H1 (cell line): ENCODE measurements at regions not wholly inside any gene's neighbourhood (a gene's known extent, or its start where the extent isn't known, plus 50 kb on each side); places are given as distances from the start of the nearest gene placed in this dataset.

Experiments used
- CTCF ChIA-PET: fragments of 300-600 bp; sonication (Branson Sonifier 250); formaldehyde crosslinking; loops from one replicate; lab custom pipeline; 2021; ENCODE audit not compliant: partially characterized antibody; lab: Charles Lee
- POLR2A ChIA-PET: fragments of 300-600 bp; sonication (Branson Sonifier 250); formaldehyde crosslinking; loops from one replicate; lab custom pipeline; 2021; ENCODE audit warnings: inconsistent platforms; ENCODE audit not compliant: partially characterized antibody; lab: Charles Lee
- DNase-seq, 2 experiments: peaks; one replicate each; pipeline versions ENCODE4 v3.0.0 to v3.0.0-alpha.2; 2010 to 2022; ENCODE audit warnings: low spot score in 2 of 2, low read depth in 1 of 2, mixed read lengths in 1 of 2
- FAIRE-seq: peaks from 2 replicates; lab custom pipeline; 2011; peaks lifted over from hg19 to GRCh38; lab: Jason Lieb, UNC
- H2AFZ ChIP-seq: 2 replicates; pipeline ENCODE4 v1.8.1; 2012; ENCODE audit warnings: low read length, inconsistent platforms
- H2AK5ac ChIP-seq: 2 replicates; pipeline ENCODE4 v1.6.1; 2013; ENCODE audit warnings: low read depth, low read length
- H2BK120ac ChIP-seq: replicated peaks from 2 replicates; pipeline ENCODE3; 2013; ENCODE audit warnings: low read depth, low read length, inconsistent platforms
- H2BK12ac ChIP-seq: 2 replicates; pipeline ENCODE4 v1.6.1; 2013; ENCODE audit warnings: low read depth, low read length
- H2BK15ac ChIP-seq: 2 replicates; pipeline ENCODE4 v1.6.1; 2013; ENCODE audit warnings: low read length
- H2BK20ac ChIP-seq: 2 replicates; pipeline ENCODE4 v1.6.1; 2013; ENCODE audit warnings: low read length
- H2BK5ac ChIP-seq: 2 replicates; pipeline ENCODE4 v1.6.1; 2013; ENCODE audit warnings: low read depth, low read length
- H3K14ac ChIP-seq: 2 replicates; pipeline ENCODE4 v1.6.1; 2013; ENCODE audit warnings: inconsistent platforms; ENCODE audit not compliant: insufficient read length
- H3K18ac ChIP-seq: 2 replicates; pipeline ENCODE4 v1.6.1; 2013; ENCODE audit warnings: low read length; ENCODE audit errors: extremely low read depth
- H3K23ac ChIP-seq: 2 replicates; pipeline ENCODE4 v1.6.1; 2013; ENCODE audit warnings: inconsistent platforms; ENCODE audit not compliant: insufficient read length
- H3K23me2 ChIP-seq: 2 replicates; pipeline ENCODE4 v1.6.1; 2013; ENCODE audit warnings: low read depth, low read length
- H3K27ac ChIP-seq: 2 replicates; pipeline ENCODE4 v1.6.1; 2011; ENCODE audit warnings: low read depth, low read length, inconsistent platforms
- H3K27me3 ChIP-seq, 4 experiments: replicated peaks in 1 of 4; 1 replicate in 1 of 4; 2 replicates in 3 of 4; pipeline versions ENCODE4 v1.6.1 to v1.8.1; 2011 to 2013; ENCODE audit warnings: low read length in 3 of 4, mild to moderate bottlenecking in 3 of 4, inconsistent platforms in 2 of 4, mixed read lengths in 2 of 4, moderate library complexity in 1 of 4; ENCODE audit not compliant: control insufficient read depth in 3 of 4, insufficient read depth in 3 of 4; ENCODE audit errors: extremely low read depth in 1 of 4
- H3K36me3 ChIP-seq, 4 experiments: 2 replicates each; pipeline versions ENCODE4 v1.6.1 to v1.8.1; 2011 to 2013; ENCODE audit warnings: mild to moderate bottlenecking in 4 of 4, low read length in 3 of 4, moderate library complexity in 2 of 4, control low read depth in 1 of 4, inconsistent platforms in 1 of 4; ENCODE audit not compliant: insufficient read depth in 4 of 4, control insufficient read depth in 2 of 4
- H3K4ac ChIP-seq: replicated peaks from 2 replicates; pipeline ENCODE3; 2013; ENCODE audit warnings: low read length, low read depth, mixed read lengths, inconsistent platforms; ENCODE audit not compliant: insufficient read length
- H3K4me1 ChIP-seq, 4 experiments: replicated peaks in 1 of 4; 1 replicate in 1 of 4; 2 replicates in 3 of 4; pipeline versions ENCODE4 v1.6.1 to v1.8.1; 2011 to 2013; ENCODE audit warnings: low read length in 3 of 4, inconsistent platforms in 2 of 4, mixed read lengths in 1 of 4; ENCODE audit not compliant: insufficient read depth in 4 of 4, control insufficient read depth in 3 of 4
- H3K4me2 ChIP-seq, 2 experiments: 2 replicates each; pipeline versions ENCODE4 v1.6.1 to v1.8.1; 2011 to 2013; ENCODE audit warnings: low read depth in 2 of 2, low read length in 2 of 2, control low read depth in 1 of 2, inconsistent platforms in 1 of 2, mild to moderate bottlenecking in 1 of 2; ENCODE audit not compliant: insufficient read depth in 1 of 2
- H3K4me3 ChIP-seq, 4 experiments: fragments of 200-600, 300-600 bp in 1 of 4; sonication (generic), shearing (Covaris generic), sonication (Bioruptor Twin) in 1 of 4; 2 replicates each; pipeline versions ENCODE4 v1.5.1 to v1.8.1; 2011 to 2016; ENCODE audit warnings: low read length in 4 of 4, low read depth in 3 of 4, control low read depth in 2 of 4, inconsistent platforms in 2 of 4, mild to moderate bottlenecking in 2 of 4, mixed read lengths in 1 of 4, moderate library complexity in 1 of 4; ENCODE audit not compliant: insufficient read depth in 2 of 4; ENCODE audit errors: extremely low read depth in 1 of 4
- H3K56ac ChIP-seq: replicated peaks from 2 replicates; pipeline ENCODE3; 2013; ENCODE audit warnings: low read depth, mild to moderate bottlenecking, mixed read lengths, low read length, inconsistent platforms; ENCODE audit not compliant: insufficient read length
- H3K79me1 ChIP-seq: 2 replicates; pipeline ENCODE4 v1.6.1; 2013; ENCODE audit warnings: low read depth, low read length, control low read depth
- H3K79me2 ChIP-seq, 2 experiments: 2 replicates each; pipeline versions ENCODE4 v1.6.1 to v1.8.1; 2012 to 2013; ENCODE audit warnings: low read length in 2 of 2, mild to moderate bottlenecking in 2 of 2, inconsistent platforms in 1 of 2; ENCODE audit not compliant: insufficient read depth in 2 of 2, control insufficient read depth in 1 of 2
- H3K9ac ChIP-seq, 4 experiments: replicated peaks in 1 of 4; 1 replicate in 1 of 4; 2 replicates in 3 of 4; pipeline versions ENCODE4 v1.6.1 to v1.8.1; 2011 to 2013; ENCODE audit warnings: low read depth in 3 of 4, low read length in 3 of 4, control low read depth in 2 of 4, mild to moderate bottlenecking in 2 of 4, moderate library complexity in 2 of 4, inconsistent platforms in 1 of 4; ENCODE audit errors: extremely low read depth in 1 of 4
- H3K9me3 ChIP-seq, 2 experiments: 2 replicates each; pipeline versions ENCODE4 v1.6.1 to v1.8.1; 2012 to 2013; ENCODE audit warnings: mild to moderate bottlenecking in 2 of 2, moderate library complexity in 2 of 2, control low read depth in 1 of 2, inconsistent platforms in 1 of 2, low read depth in 1 of 2, low read length in 1 of 2, mixed read lengths in 1 of 2; ENCODE audit not compliant: insufficient read depth in 2 of 2
- H4K20me1 ChIP-seq, 2 experiments: replicated peaks in 1 of 2; 2 replicates each; pipeline versions ENCODE3 to v1.8.1; 2011 to 2013; ENCODE audit warnings: inconsistent platforms in 2 of 2, low read length in 2 of 2, mild to moderate bottlenecking in 1 of 2; ENCODE audit not compliant: insufficient read depth in 2 of 2, control insufficient read depth in 1 of 2
- H4K5ac ChIP-seq: 2 replicates; pipeline ENCODE4 v1.6.1; 2013; ENCODE audit warnings: low read length, low read depth, mixed read lengths, inconsistent platforms; ENCODE audit not compliant: insufficient read length
- H4K8ac ChIP-seq: 2 replicates; pipeline ENCODE4 v1.8.0; 2013; ENCODE audit warnings: mild to moderate bottlenecking, moderate library complexity, low read length, inconsistent platforms; ENCODE audit not compliant: insufficient read depth; ENCODE audit errors: extremely low read depth
- H4K91ac ChIP-seq: replicated peaks from 2 replicates; pipeline ENCODE3; 2013; ENCODE audit warnings: low read length, mixed read lengths, inconsistent platforms; ENCODE audit not compliant: insufficient read length
- CBX5 ChIP-seq: fragments of 300-800, 300-1000 bp; sonication (generic); IDR thresholded peaks from 2 replicates; pipeline ENCODE4 v1.7.1; 2016; ENCODE audit warnings: antibody characterized with exemption, low read length, low read depth
- CREB1 ChIP-seq: IDR thresholded peaks from 2 replicates; pipeline ENCODE4 v1.6.1; 2012; ENCODE audit warnings: inconsistent platforms
- EGR1 ChIP-seq: IDR thresholded peaks from 2 replicates; pipeline ENCODE4 v1.6.1; 2011; ENCODE audit warnings: low read depth, low read length, borderline replicate concordance
- KDM5A ChIP-seq: fragments of 200-600 bp; IDR thresholded peaks from 2 replicates; pipeline ENCODE4 v1.7.1; 2012; ENCODE audit warnings: mild to moderate bottlenecking, low read length, inconsistent platforms, mixed read lengths
- PHF8 ChIP-seq: fragments of 200-600 bp; sonication (generic); conservative IDR thresholded peaks from 2 replicates; pipeline ENCODE4 v1.7.1; 2012; ENCODE audit warnings: low read depth, mild to moderate bottlenecking, inconsistent platforms, low read length, moderate library complexity
- RNF2 ChIP-seq: fragments of 200-900, 300-1000 bp; sonication (generic); IDR thresholded peaks from 2 replicates; pipeline ENCODE4 v1.7.1; 2016; ENCODE audit warnings: borderline replicate concordance, low read depth, mild to moderate bottlenecking, antibody characterized with exemption, low read length; ENCODE audit not compliant: poor library complexity, severe bottlenecking; ENCODE audit errors: missing control alignments
- RXRA ChIP-seq: IDR thresholded peaks from 2 replicates; pipeline ENCODE4 v1.6.1; 2011; ENCODE audit warnings: low read depth, mild to moderate bottlenecking, low read length, moderate library complexity; ENCODE audit not compliant: insufficient read depth
- WGBS, 2 experiments: shearing (Covaris generic) in 1 of 2; methylation state at CpG; one replicate each; pipeline versions ENCODE4 v1.1.6 to v1.1.7; 2013 to 2015; ENCODE audit warnings: low lambda C conversion rate in 2 of 2, mixed read lengths in 2 of 2, inconsistent platforms in 1 of 2, low coverage in 1 of 2, missing lambda C conversion rate in 1 of 2; ENCODE audit not compliant: insufficient replicate concordance in 2 of 2, insufficient coverage in 1 of 2, insufficient read length in 1 of 2; ENCODE audit errors: extremely low coverage in 1 of 2, missing lambda C conversion rate in 1 of 2; 5-methylcytosine and 5-hydroxymethylcytosine counted together

DNA sequence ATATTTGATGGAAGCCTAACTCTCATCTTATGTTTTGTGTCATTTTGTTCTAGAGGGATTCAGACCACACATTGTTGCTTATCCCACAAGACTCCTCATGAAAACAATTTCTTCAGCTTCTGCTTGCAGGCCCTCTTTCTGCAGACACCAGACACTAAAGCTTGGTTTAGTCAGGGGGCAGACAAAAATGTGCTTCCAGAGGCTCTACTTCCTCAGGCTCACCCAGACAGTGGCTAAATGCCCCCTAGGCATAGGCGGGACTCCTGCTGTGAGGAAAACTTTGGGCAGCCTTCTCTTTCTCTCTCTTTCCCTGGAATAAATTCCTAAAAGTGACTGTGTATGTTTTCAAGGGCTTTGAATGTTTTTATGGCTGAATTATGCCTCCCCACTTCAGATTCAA is 435.4 kb upstream of the ATP11B start:
- POLR2A ChIA-PET, result no interaction called here
- Histone ChIP-seq H2AFZ (no peak overlapping the region), H3K18ac (no peak overlapping the region), H4K8ac (no peak overlapping the region), H2BK5ac (no peak overlapping the region), H3K36me3 (no peaks in the 10 kb centered on the region), H4K91ac (no peak overlapping the region), H3K27me3 (no peaks in the 10 kb centered on the region), H2BK15ac (no peak overlapping the region), H3K23ac (no peak overlapping the region), H3K9me3 (no peaks in the 10 kb centered on the region), H4K20me1 (no peaks in the 10 kb centered on the region), H2BK120ac (no peak overlapping the region), H3K79me1 (no peaks in the 10 kb centered on the region), H3K4me2 (no peak overlapping the region), H3K9ac (no peak overlapping the region), H2AK5ac (no peak overlapping the region), H4K5ac (no peak overlapping the region), H2BK20ac (no peak overlapping the region), H3K4me1 (peaks cover 0 to 5% (median 0%) of the 10 kb centered on the region in 4 experiments; a peak in 2 of 7 replicates), H3K56ac (no peak overlapping the region), H3K14ac (no peak overlapping the region), H2BK12ac (no peak overlapping the region), H3K4me3 (no peak overlapping the region), H3K4ac (no peak overlapping the region), H3K79me2 (no peaks in the 10 kb centered on the region), H3K23me2 (no peaks in the 10 kb centered on the region), H3K27ac (no peak overlapping the region)
- no peak for TF ChIP-seq RNF2
- no peak for TF ChIP-seq KDM5A
- TF ChIP-seq PHF8, result no peak
- no peak for TF ChIP-seq RXRA
- TF ChIP-seq CREB1, result no peak
- no peak for TF ChIP-seq CBX5
- TF ChIP-seq EGR1, result no peak
- 55% methylated on average over 1 of the region's 1 CpG; no CpG with 5 or more reads in 1 of the 2 experiments for WGBS, 2 experiments
- CTCF ChIA-PET, result interaction anchor here (0.6 to 2.4 kb wide), 2 partner anchors 18 to 384 kb away, joined by 3 to 7 read pairs; no protein-coding TSS in a partner anchor
- FAIRE-seq (no peak), DNase-seq (peak in 1 of 2 experiments; percentile 9)
